IPS-18a (cell line): ENCODE measurements at regions not wholly inside any gene's neighbourhood (a gene's known extent, or its start where the extent isn't known, plus 50 kb on each side); places are given as distances from the start of the nearest gene placed in this dataset.

Source experiments
- H3K27ac ChIP-seq: one replicate; pipeline ENCODE4 v1.5.1; 2013; ENCODE audit warnings: low read length
- H3K27me3 ChIP-seq: one replicate; pipeline ENCODE4 v1.6.1; 2013; ENCODE audit warnings: mild to moderate bottlenecking, low read length; ENCODE audit not compliant: control insufficient read depth, insufficient read depth
- H3K36me3 ChIP-seq: one replicate; pipeline ENCODE4 v1.6.1; 2013; ENCODE audit warnings: low read depth, low read length; ENCODE audit not compliant: control insufficient read depth
- H3K4me1 ChIP-seq: one replicate; pipeline ENCODE4 v1.6.1; 2013; ENCODE audit warnings: low read depth, low read length; ENCODE audit not compliant: control insufficient read depth
- H3K4me3 ChIP-seq: one replicate; pipeline ENCODE4 v1.5.1; 2013; ENCODE audit warnings: low read length
- H3K9ac ChIP-seq: one replicate; pipeline ENCODE4 v1.6.1; 2013; ENCODE audit warnings: mild to moderate bottlenecking, low read length, moderate library complexity
- H3K9me3 ChIP-seq: one replicate; pipeline ENCODE4 v1.6.1; 2013; ENCODE audit warnings: low read depth, low read length; ENCODE audit not compliant: control insufficient read depth

DNA sequence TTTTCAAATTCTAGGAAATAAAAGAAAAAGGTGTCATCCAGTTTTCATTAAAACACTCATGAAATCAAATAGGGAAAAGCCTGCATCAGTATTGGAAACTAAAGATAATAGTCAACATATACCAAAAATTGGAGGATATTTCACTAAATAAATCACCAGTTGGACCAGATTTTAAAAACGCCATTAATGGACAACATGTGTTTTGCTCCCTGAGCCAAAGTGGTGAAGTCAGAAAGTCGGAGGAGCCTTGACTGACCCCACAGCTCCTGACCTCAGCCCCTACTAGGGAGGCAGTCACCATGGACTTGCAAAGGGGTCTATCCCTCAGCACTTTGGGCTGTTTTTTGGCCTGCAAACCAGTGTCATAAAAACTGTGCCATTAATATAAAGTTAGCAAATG lies 98.3 kb upstream of the SEC61G start:
- Histone ChIP-seq H3K9me3 (no peaks in the 10 kb centered on the region), H3K27me3 (no peaks in the 10 kb centered on the region), H3K36me3 (no peaks in the 10 kb centered on the region), H3K4me3 (no peak overlapping the region), H3K9ac (no peak overlapping the region), H3K27ac (no peak overlapping the region), H3K4me1 (peaks cover 9% of the 10 kb centered on the region)

- H3K9ac ChIP-seq, result no peak overlapping the region
- H3K27ac ChIP-seq, result no peak overlapping the region
- H3K27me3 ChIP-seq, result no peaks in the 10 kb centered on the region
- no peaks in the 10 kb centered on the region for H3K9me3 ChIP-seq
- H3K4me3 ChIP-seq, result no peak overlapping the region
- H3K36me3 ChIP-seq, result no peaks in the 10 kb centered on the region
- H3K4me1 ChIP-seq, result peaks cover 9% of the 10 kb centered on the region
Measured at GRCh38 chr7:54858008-54858692, 99.1 kb upstream of the SEC61G start.

GRCh38 chr7:54859066-54859465 lies 100.1 kb upstream of the SEC61G start:
- Histone ChIP-seq H3K27ac (no peak overlapping the region), H3K4me3 (no peak overlapping the region), H3K4me1 (peaks cover 9% of the 10 kb centered on the region), H3K36me3 (no peaks in the 10 kb centered on the region), H3K9me3 (no peaks in the 10 kb centered on the region), H3K27me3 (no peaks in the 10 kb centered on the region), H3K9ac (no peak overlapping the region)

GRCh38 chr7:54859545-54859944 lies 100.5 kb upstream of the SEC61G start:
- Histone ChIP-seq H3K9me3 (no peaks in the 10 kb centered on the region), H3K27ac (no peak overlapping the region), H3K4me3 (no peak overlapping the region), H3K36me3 (no peaks in the 10 kb centered on the region), H3K9ac (no peak overlapping the region), H3K27me3 (no peaks in the 10 kb centered on the region), H3K4me1 (peaks cover 9% of the 10 kb centered on the region)

- Histone ChIP-seq H3K27ac (no peak overlapping the region), H3K36me3 (no peaks in the 10 kb centered on the region), H3K9me3 (no peaks in the 10 kb centered on the region), H3K9ac (no peak overlapping the region), H3K4me1 (peaks cover 9% of the 10 kb centered on the region), H3K27me3 (no peaks in the 10 kb centered on the region), H3K4me3 (no peak overlapping the region)
Measured at GRCh38 chr7:54860003-54860775, 101.2 kb upstream of the SEC61G start.

DNA sequence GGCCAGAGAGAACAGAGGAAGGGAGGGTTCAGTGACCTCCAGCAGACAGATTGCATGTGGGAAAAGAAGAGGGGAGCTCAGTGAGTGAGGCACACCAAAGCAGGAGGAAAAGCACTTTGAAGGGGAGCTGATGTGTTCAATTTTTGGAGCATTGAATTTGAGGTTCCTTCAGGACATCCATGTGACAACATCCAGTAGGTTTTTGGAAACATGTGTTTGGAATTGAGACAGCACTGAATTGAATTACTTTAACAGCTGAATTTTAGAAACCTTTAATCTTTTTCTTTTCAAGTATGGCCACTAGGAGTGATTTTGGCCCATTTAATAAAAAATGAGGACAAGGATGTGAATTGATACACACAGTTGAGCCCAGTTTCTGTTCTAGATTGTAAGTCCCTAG lies 101.8 kb upstream of the SEC61G start:
- Histone ChIP-seq H3K9me3 (no peaks in the 10 kb centered on the region), H3K36me3 (no peaks in the 10 kb centered on the region), H3K27me3 (no peaks in the 10 kb centered on the region), H3K4me1 (peaks cover 9% of the 10 kb centered on the region), H3K4me3 (no peak overlapping the region), H3K27ac (no peak overlapping the region), H3K9ac (no peak overlapping the region)

DNA sequence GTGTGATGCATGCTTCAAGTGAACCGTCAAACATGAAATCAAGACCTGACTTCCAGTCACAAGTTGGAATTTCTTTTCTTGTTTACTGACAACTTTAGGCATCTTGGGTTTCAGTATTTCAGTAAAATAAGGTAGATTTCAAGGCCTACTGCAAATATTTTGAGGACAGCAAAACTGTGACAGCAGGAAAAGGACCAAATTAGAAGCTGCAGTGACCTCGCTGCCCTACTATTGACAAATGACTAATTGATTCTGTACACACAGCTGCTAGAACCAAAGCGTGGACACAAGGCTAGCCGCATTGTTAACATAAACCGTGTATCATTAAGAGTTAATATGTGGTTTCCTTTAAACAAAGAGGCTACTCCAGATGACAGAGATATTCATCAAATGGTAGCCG lies 105.7 kb upstream of the SEC61G start:
- Histone ChIP-seq H3K4me3 (no peak overlapping the region), H3K9ac (no peak overlapping the region), H3K36me3 (no peaks in the 10 kb centered on the region), H3K27me3 (no peaks in the 10 kb centered on the region), H3K9me3 (no peaks in the 10 kb centered on the region), H3K27ac (no peak overlapping the region), H3K4me1 (no peaks in the 10 kb centered on the region)

DNA sequence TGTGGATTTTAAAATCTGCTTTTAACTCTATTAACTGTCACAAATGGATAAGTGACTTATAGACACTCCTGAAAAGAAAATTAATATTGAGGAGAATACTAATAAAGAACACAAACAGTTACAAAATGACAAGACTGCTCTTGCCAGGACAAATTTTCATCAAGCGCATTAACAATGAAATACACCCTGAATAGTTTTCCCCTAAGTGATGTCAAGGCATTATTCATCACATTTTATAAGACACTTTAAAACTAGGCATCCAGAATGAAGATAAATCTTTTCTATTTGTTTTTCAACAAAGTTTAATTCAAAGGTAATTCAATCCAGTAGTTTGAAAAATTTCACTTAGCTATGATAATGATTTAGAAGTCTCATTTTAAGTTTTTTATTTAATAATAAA lies 110.5 kb upstream of the SEC61G start:
- H3K27ac ChIP-seq, result no peak overlapping the region
- H3K9me3 ChIP-seq, result no peaks in the 10 kb centered on the region
- no peak overlapping the region for H3K4me3 ChIP-seq
- no peaks in the 10 kb centered on the region for H3K36me3 ChIP-seq
- H3K27me3 ChIP-seq, result no peaks in the 10 kb centered on the region
- H3K9ac ChIP-seq, result no peak overlapping the region
- H3K4me1 ChIP-seq, result no peaks in the 10 kb centered on the region

GRCh38 chr7:54874804-54875203 lies 115.8 kb upstream of the SEC61G start:
- Histone ChIP-seq H3K9ac (no peak overlapping the region), H3K27me3 (no peaks in the 10 kb centered on the region), H3K4me3 (no peak overlapping the region), H3K36me3 (no peaks in the 10 kb centered on the region), H3K4me1 (no peaks in the 10 kb centered on the region), H3K27ac (no peak overlapping the region), H3K9me3 (no peaks in the 10 kb centered on the region)

GRCh38 chr7:54877683-54878082 lies 118.7 kb upstream of the SEC61G start:
- Histone ChIP-seq H3K4me1 (peaks cover 16% of the 10 kb centered on the region), H3K27me3 (no peaks in the 10 kb centered on the region), H3K36me3 (no peaks in the 10 kb centered on the region), H3K27ac (no peak overlapping the region), H3K9me3 (no peaks in the 10 kb centered on the region), H3K9ac (no peak overlapping the region), H3K4me3 (no peak overlapping the region)

DNA sequence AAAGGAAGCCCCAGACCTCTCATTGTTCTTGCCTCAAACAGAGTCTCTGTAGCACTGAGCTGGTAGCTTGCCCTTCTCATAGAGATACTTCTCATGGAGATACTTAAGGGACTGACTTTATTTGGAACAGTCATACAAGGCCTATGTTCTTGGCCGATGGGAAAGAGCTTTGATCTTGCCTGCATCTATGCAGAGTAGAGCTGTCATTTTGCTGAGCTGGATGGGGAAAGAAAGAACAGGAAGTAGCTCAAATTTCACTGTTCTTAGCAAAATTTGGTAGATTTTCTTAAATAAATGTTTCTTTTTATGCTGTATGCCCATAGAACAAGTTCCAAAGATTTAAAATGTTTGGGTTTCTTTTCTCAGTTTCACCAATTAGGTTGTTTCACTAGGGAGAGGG lies 119.3 kb upstream of the SEC61G start:
- Histone ChIP-seq H3K4me1 (peaks cover 17% of the 10 kb centered on the region), H3K9me3 (no peaks in the 10 kb centered on the region), H3K4me3 (no peak overlapping the region), H3K27ac (no peak overlapping the region), H3K27me3 (no peaks in the 10 kb centered on the region), H3K9ac (no peak overlapping the region), H3K36me3 (no peaks in the 10 kb centered on the region)

DNA sequence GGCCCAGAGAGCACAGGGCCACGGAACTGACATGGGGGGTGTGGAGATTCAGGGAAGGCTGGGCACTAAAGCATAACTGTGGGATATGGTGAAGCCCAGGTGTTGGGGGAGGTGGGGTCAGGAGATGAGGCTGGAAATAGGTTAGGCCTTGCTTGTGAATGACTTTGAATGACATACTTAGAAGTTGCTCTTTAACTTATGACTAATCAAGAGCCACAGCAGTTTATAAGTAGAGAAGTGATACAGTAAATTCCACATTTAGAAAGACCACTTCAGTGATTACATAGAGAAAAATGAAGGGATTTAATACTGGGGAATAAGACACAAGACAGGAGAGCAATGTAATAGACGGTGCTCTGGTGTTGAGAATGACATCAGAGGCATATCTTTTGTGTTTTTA lies 120.8 kb upstream of the SEC61G start:
- Histone ChIP-seq H3K9ac (no peak overlapping the region), H3K4me1 (peaks cover 17% of the 10 kb centered on the region), H3K9me3 (no peaks in the 10 kb centered on the region), H3K27ac (no peak overlapping the region), H3K27me3 (no peaks in the 10 kb centered on the region), H3K4me3 (no peak overlapping the region), H3K36me3 (no peaks in the 10 kb centered on the region)
